H1 (cell line): ENCODE measurements at regions not wholly inside any gene's neighbourhood (a gene's known extent, or its start where the extent isn't known, plus 50 kb on each side); places are given as distances from the start of the nearest gene placed in this dataset.

Experiments
- RAD21 ChIP-seq, 2 experiments: IDR thresholded peaks in 1 of 2; conservative IDR thresholded peaks in 1 of 2; 2 replicates each; pipeline ENCODE4 v1.6.1; 2011; ENCODE audit warnings: low read depth in 2 of 2, low read length in 2 of 2, improper control_type of control experiment in 1 of 2, inconsistent platforms in 1 of 2, mild to moderate bottlenecking in 1 of 2, moderate library complexity in 1 of 2
- RXRA ChIP-seq: IDR thresholded peaks from 2 replicates; pipeline ENCODE4 v1.6.1; 2011; ENCODE audit warnings: low read depth, mild to moderate bottlenecking, low read length, moderate library complexity; ENCODE audit not compliant: insufficient read depth
- ZNF274 ChIP-seq: IDR thresholded peaks from 2 replicates; pipeline ENCODE4 v1.7.0; 2012; ENCODE audit warnings: low read length, borderline replicate concordance; ENCODE audit errors: extremely low read depth

GRCh38 chr1:57857809-57858208 lies 433.9 kb upstream of the DAB1 start (continued):
- TF ChIP-seq RXRA (no peak), ZNF274 (no peak), RAD21 (IDR thresholded peaks at IDR 0.05 in 1 of 2, conservative IDR thresholded peaks at IDR 0.05 in 1 of 2; ENCODE audit: low read depth in 2 of 2, low read length in 2 of 2) (no peak)
